HCT116 (cell line): ENCODE measurements at regions not wholly inside any gene's neighbourhood (a gene's known extent, or its start where the extent isn't known, plus 50 kb on each side); places are given as distances from the start of the nearest gene placed in this dataset.

ENCODE experiments used
- EZH2 ChIP-seq: fragments of 200-600 bp; sonication (generic); IDR thresholded peaks from 2 replicates; pipeline ENCODE4 v1.6.1; 2017; ENCODE audit warnings: antibody characterized with exemption, mixed run types
- EZH2phosphoT487 ChIP-seq: fragments of 200-600 bp; IDR thresholded peaks from 2 replicates; pipeline ENCODE4 v1.6.1; 2018; ENCODE audit warnings: antibody characterized with exemption, borderline replicate concordance
- POLR2A ChIP-seq: IDR thresholded peaks from 2 replicates; pipeline ENCODE4 v1.7.0; 2011; ENCODE audit warnings: borderline replicate concordance; ENCODE audit not compliant: insufficient read depth, insufficient read length; ENCODE audit errors: extremely low read depth
- POLR2AphosphoS5 ChIP-seq: IDR thresholded peaks from 2 replicates; pipeline ENCODE4 v1.6.1; 2011; ENCODE audit warnings: mild to moderate bottlenecking, low read depth, low read length, moderate library complexity
- SIN3A ChIP-seq: IDR thresholded peaks from 2 replicates; pipeline ENCODE4 v1.6.1; 2012; ENCODE audit warnings: low read depth
- SP1 ChIP-seq: IDR thresholded peaks from 2 replicates; pipeline ENCODE4 v1.6.1; 2012; ENCODE audit warnings: low read depth
- TF ChIP-seq, protein P1 (sequence below), 3 experiments: fragments of 200-600 bp in 1 of 3; sonication (generic) in 1 of 3; IDR thresholded peaks in 2 of 3; conservative IDR thresholded peaks in 1 of 3; 2 replicates each; pipeline ENCODE4 v1.5.1; 2012 to 2017; ENCODE audit warnings: low read depth in 2 of 3, low read length in 2 of 3, antibody characterized with exemption in 1 of 3, borderline replicate concordance in 1 of 3, control low read depth in 1 of 3, mild to moderate bottlenecking in 1 of 3, mixed read lengths in 1 of 3, mixed run types in 1 of 3, moderate library complexity in 1 of 3; ENCODE audit not compliant: insufficient read depth in 1 of 3
- TF ChIP-seq, protein P2 (sequence below): IDR thresholded peaks from 2 replicates; pipeline ENCODE4 v1.6.1; 2011; ENCODE audit warnings: mild to moderate bottlenecking, low read length, moderate library complexity; ENCODE audit not compliant: insufficient replicate concordance; ENCODE audit errors: extremely low read depth
- TF ChIP-seq, protein P3 (sequence below): IDR thresholded peaks from 2 replicates; pipeline ENCODE4 v1.6.1; 2012
- TF ChIP-seq, protein P4 (sequence below): IDR thresholded peaks from 2 replicates; pipeline ENCODE4 v1.6.1; 2012; ENCODE audit warnings: low read depth

DNA sequence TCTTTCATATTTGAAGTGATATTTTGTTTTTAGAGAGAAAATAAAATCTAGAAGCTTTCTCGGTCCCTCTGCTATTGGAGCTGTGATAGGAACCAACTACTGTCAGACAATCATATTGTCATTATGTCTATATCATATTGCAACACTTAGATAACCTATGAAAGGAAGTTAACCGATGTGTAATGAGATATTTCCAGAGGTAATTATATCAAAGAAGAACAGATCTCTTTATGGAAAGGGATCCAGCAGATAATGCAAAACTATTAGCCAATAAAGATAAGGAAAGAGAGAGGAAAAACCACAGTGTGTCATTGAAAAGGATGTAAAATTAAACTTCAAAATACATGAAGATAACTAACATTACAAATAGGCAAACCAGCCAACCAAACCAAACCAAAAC lies 529.1 kb upstream of the CCDC54 start:
- no peak for TF ChIP-seq POLR2AphosphoS5
- TF ChIP-seq, protein P1, sequence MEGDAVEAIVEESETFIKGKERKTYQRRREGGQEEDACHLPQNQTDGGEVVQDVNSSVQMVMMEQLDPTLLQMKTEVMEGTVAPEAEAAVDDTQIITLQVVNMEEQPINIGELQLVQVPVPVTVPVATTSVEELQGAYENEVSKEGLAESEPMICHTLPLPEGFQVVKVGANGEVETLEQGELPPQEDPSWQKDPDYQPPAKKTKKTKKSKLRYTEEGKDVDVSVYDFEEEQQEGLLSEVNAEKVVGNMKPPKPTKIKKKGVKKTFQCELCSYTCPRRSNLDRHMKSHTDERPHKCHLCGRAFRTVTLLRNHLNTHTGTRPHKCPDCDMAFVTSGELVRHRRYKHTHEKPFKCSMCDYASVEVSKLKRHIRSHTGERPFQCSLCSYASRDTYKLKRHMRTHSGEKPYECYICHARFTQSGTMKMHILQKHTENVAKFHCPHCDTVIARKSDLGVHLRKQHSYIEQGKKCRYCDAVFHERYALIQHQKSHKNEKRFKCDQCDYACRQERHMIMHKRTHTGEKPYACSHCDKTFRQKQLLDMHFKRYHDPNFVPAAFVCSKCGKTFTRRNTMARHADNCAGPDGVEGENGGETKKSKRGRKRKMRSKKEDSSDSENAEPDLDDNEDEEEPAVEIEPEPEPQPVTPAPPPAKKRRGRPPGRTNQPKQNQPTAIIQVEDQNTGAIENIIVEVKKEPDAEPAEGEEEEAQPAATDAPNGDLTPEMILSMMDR (IDR thresholded peaks at IDR 0.05 in 2 of 3, conservative IDR thresholded peaks at IDR 0.05 in 1 of 3; ENCODE audit: borderline replicate concordance in 1 of 3, insufficient read depth in 1 of 3, low read depth in 2 of 3, low read length in 2 of 3) = no peak
- TF ChIP-seq, protein P2, sequence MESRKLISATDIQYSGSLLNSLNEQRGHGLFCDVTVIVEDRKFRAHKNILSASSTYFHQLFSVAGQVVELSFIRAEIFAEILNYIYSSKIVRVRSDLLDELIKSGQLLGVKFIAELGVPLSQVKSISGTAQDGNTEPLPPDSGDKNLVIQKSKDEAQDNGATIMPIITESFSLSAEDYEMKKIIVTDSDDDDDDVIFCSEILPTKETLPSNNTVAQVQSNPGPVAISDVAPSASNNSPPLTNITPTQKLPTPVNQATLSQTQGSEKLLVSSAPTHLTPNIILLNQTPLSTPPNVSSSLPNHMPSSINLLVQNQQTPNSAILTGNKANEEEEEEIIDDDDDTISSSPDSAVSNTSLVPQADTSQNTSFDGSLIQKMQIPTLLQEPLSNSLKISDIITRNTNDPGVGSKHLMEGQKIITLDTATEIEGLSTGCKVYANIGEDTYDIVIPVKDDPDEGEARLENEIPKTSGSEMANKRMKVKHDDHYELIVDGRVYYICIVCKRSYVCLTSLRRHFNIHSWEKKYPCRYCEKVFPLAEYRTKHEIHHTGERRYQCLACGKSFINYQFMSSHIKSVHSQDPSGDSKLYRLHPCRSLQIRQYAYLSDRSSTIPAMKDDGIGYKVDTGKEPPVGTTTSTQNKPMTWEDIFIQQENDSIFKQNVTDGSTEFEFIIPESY = no peak
- TF ChIP-seq SIN3A = no peak
- TF ChIP-seq POLR2A = no peak
- no peak for TF ChIP-seq SP1
- TF ChIP-seq, protein P3, sequence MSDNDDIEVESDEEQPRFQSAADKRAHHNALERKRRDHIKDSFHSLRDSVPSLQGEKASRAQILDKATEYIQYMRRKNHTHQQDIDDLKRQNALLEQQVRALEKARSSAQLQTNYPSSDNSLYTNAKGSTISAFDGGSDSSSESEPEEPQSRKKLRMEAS = no peak
- no peak for TF ChIP-seq EZH2
- no peak for TF ChIP-seq EZH2phosphoT487
- TF ChIP-seq, protein P4, sequence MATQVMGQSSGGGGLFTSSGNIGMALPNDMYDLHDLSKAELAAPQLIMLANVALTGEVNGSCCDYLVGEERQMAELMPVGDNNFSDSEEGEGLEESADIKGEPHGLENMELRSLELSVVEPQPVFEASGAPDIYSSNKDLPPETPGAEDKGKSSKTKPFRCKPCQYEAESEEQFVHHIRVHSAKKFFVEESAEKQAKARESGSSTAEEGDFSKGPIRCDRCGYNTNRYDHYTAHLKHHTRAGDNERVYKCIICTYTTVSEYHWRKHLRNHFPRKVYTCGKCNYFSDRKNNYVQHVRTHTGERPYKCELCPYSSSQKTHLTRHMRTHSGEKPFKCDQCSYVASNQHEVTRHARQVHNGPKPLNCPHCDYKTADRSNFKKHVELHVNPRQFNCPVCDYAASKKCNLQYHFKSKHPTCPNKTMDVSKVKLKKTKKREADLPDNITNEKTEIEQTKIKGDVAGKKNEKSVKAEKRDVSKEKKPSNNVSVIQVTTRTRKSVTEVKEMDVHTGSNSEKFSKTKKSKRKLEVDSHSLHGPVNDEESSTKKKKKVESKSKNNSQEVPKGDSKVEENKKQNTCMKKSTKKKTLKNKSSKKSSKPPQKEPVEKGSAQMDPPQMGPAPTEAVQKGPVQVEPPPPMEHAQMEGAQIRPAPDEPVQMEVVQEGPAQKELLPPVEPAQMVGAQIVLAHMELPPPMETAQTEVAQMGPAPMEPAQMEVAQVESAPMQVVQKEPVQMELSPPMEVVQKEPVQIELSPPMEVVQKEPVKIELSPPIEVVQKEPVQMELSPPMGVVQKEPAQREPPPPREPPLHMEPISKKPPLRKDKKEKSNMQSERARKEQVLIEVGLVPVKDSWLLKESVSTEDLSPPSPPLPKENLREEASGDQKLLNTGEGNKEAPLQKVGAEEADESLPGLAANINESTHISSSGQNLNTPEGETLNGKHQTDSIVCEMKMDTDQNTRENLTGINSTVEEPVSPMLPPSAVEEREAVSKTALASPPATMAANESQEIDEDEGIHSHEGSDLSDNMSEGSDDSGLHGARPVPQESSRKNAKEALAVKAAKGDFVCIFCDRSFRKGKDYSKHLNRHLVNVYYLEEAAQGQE = no peak
